AML-193 (cell line): ENCODE measurements at regions not wholly inside any gene's neighbourhood (a gene's known extent, or its start where the extent isn't known, plus 50 kb on each side); places are given as distances from the start of the nearest gene placed in this dataset.
"Not testable (repeated sequence)": the region's sequence is repeated elsewhere in the genome, so short reads cannot be mapped to it uniquely, and the experiment has no call there.

Experiments used
- DNase-seq, 2 experiments: peaks; one replicate each; lab custom pipeline; 2025; lab: John Stamatoyannopoulos, UW

DNA sequence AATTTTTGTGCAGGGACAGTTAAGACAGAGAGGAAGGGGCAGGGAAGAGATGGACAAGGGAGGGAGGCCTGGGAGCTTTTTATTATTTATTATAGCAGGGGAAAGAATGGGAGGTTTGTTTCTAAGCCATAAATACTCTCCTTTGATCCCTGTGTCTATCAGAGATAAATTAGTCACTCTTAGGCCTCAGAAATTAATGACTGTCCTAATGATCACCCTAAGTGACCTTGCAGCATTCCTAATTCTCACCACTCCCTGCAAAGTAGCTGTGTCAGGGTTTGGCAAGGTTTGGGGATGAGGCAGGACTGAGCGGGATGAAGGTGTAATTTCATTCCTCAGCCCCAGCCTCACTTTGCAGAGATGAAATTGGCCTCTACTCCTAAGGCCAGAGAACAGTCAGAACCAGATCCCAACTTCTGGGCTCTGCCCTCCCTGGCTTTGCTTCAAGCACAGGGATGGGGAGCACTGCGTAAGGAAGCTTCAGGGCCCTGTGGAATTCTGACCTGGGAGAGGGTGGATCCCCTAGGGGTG lies 95.0 kb downstream of the TMEM17 start:
- DNase-seq = no peak

GRCh38 chr2:62410015-62410453 lies 96.0 kb downstream of the TMEM17 start:
- no peak for DNase-seq

DNA sequence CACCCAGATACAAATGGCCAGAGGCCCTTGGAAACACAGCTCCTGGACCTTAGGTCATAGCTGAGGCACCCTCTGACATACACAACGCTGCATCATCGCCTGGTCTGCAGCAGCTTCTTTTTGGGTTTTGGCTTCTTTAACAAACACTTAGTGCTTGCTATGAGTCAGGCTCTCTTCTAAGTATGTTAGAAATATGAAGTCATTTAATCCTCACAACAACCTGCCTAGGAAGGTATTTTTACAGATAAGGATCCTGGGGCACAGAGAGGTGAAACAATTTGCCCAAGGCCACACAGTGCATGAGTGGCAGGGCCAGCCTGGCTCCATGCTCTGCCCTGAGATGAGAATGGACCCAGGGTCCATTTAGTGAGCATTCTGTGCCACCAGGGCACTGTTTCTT lies 96.6 kb downstream of the TMEM17 start:
- no peak for DNase-seq

GRCh38 chr2:62408241-62408677 lies 97.7 kb downstream of the TMEM17 start:
- no peak for DNase-seq

GRCh38 chr2:62407838-62408237 lies 98.2 kb downstream of the TMEM17 start:
- DNase-seq = no peak

DNA sequence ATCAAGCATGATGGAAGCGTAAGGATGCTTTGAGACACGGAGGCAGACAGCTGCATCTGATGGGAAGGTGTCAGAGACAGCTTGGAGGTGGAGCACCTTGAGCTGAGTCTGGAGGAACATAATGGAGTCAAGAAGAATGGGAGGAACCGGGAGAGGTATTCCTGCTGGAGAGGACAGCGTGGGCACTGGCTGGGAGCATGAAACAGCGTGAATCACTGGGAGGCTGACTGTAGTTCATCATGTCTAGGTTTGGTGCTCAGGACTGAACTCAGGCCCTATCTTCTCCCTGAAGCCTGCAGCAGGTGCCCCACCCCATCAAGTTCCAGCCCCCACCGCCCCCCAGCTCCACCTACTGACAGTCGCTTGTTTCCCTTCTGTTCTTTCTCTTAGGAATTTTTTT lies 98.6 kb downstream of the TMEM17 start:
- DNase-seq = no peak

DNA sequence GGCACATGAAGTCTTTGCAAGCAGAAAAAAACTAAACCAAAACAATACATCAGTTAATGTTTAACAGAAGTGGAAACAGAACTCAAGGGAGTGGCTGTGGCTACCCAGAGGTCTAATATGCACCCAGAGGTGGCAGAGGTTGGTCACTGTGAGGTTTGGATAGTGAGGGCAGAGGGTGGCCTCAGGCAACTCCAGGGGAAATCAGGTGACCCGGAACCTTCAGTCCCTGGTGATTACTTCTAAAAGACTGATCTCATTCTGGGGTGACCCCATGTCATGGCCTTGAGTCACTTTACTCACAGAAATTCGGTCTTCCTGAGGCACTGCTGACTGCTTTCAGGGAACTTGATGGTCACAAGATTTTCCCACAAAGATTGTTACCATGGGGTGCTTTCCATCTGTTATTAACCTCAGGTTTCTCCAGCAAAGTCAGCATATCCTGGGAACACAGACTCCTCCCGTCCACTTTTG lies 99.4 kb downstream of the TMEM17 start:
- no peak for DNase-seq

DNA sequence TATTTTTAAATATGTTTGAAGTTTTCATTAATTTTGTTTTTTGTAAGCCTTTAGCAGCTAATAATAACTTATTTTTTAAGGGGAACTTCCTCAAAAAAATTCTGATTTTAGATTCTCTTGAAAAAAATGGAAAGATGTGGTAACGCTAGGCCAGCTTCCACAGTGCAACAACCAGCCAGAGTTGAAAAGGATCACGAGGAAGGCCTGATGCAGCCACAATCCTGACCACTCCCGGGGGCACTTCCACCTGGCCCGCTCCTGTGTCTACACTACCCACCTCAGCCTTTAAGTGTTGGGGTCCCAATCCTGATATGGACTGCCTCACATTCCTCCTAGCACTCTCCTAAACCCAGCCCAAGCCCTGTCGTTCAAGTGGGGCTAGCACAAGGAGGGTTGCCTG lies 101.1 kb downstream of the TMEM17 start:
- DNase-seq = peak in 1 of 2 experiments; percentile 10

DNA sequence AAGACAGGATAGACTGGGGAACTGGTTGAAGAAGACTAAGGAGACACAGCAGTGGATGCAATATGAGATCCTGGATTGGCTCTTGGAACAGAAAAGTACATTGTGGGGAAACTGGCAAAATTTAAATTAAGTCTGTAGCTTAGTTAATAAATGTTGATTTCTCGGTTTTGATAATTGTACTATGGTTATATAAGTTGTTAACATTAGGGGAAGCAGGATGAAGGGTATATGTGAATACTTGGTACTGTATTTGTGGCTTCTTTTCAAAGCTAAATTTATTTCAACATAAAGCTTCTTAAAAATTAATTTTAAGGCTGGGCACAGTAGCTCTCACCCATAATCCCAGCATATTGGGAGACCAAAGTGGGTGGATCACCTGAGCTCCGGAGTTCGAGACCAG lies 103.8 kb downstream of the TMEM17 start:
- DNase-seq = no peak

DNA sequence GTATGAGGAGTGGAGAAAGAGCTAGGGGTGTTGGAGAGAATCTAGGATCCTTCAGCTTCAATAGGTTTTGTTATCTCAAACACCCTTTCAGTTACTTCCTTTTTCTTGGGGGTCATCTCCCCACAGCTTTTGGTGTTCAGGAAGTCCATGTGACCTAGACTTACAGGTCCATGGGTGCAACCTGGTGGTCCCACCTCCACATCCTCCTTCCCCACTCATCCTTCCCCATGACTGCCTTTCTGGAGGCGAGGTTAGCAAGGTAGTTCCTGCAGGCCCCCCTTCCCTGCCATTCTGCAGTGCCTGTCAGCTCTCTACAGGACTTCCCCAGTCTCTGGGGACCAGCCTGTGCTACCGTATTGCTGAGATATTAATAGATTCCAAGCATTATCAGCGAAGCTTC lies 107.6 kb downstream of the TMEM17 start:
- DNase-seq = no peak

- DNase-seq = no peak
Measured at GRCh38 chr2:62396880-62397279, 109.1 kb downstream of the TMEM17 start.

DNA sequence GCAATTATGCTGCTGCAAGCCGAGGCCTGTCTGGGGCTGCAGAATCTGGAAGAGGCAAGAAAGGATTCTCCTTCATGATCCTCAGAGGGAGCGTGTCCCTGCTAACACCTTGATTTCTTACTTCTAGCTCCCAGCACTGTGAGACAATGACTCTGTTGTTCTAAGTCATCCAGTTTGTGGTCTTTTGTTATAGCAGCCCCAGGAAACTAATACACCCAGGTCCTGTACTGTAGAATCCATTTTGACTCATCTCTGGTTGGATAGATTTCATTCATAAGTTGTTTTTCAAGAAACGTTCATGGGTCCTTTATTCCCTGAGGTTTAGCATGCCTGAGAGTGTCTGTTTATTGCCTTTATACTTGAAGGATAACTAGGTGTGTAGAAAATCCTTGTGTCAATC lies 112.7 kb downstream of the TMEM17 start:
- DNase-seq = no peak

DNA sequence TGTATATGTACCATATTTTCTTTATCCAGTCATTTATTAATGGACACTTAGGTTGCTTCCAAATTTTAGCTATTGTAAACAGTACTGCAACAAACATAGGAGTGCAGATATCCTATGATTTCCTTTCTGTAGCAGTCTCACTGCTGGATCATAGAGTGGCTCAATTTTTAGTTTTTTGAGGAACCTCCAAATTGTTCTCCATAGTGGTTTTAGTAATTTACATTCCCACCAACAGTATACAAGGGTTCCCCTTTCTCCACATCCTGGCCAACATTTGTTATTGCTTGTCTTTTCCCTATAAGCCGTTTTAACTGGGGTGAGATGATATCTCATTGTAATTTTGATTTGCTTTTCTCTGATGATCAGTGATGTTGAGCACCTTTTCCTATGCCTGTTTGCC lies 114.3 kb downstream of the TMEM17 start:
- no peak for DNase-seq

GRCh38 chr2:62386378-62386777 lies 119.6 kb downstream of the TMEM17 start:
- DNase-seq = not testable (repeated sequence)

- no peak for DNase-seq
Measured at GRCh38 chr2:62383846-62384245, 122.1 kb downstream of the TMEM17 start.

DNA sequence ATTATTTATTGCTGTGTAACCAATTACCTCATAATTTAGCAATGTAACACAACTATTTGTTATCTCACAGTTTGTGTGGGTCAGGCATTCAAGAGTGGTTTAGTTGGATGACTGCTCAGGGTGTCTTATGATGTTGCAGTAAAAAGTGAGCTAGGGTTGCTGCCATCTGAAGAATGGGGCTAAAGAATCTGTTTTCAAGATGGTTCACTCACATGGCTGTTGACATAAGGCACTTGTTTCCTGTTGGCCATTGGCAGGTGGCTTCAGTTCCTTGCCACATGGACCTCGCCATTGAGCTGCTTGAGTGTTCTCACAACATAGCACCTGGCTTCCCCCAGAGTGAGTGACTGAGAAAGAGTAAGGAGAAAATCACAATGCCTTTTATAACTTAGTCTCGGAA lies 123.2 kb downstream of the TMEM17 start:
- no peak for DNase-seq

DNA sequence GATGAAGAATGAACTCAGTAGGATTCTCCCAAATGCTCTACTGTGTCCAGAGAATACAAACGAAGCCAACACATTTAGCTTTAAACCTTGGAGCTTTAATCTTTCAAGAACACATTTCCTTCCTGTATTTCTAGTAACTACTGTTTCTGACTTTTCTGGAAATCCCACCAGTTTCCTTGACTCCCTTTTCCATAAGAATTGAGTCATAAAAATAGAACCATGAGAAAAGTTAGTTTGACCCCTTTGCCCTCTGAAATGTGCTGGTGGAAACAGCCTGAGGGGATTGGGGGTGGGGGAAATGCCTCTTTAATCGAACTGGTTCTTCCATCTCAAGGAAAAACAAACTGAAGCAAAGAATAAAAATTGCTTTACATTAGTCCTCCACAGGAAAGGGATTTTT lies 123.9 kb downstream of the TMEM17 start:
- no peak for DNase-seq

- no peak for DNase-seq
Measured at GRCh38 chr2:62381656-62382055, 124.3 kb downstream of the TMEM17 start.

DNA sequence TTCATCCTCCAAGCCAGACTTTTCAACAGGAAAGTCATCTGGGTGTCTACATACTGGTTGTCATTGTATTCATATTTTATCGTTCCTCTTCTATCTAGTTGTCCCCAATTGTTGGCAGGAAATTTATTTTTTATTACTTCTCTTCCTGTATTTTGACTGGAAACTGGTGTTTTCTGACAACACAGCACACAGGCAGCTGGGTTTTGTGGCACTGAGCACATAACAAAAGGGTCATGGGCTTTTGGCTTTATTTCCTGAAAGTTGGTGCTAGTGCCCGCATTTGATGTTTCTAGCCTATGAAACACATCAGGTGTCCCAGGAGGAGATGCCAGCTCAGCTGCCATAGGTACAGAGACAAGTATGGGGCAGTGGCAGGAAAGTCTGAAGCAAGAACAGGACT lies 126.4 kb downstream of the TMEM17 start:
- DNase-seq = no peak

DNA sequence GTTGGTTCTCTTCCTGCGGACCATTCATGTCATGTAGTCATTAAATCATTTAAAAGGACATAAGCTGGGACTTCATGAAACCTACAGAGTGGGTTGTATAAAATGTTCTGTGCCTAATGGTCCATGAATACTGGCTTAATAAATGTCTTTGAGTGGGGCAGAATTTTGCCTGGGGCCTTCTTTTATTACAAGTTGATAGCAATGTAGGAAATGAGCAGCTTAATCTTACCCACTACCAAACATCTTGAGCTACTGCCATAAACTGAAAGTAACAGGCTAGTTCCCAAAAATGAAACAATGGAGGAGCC lies 130.9 kb downstream of the TMEM17 start:
- no peak for DNase-seq

DNA sequence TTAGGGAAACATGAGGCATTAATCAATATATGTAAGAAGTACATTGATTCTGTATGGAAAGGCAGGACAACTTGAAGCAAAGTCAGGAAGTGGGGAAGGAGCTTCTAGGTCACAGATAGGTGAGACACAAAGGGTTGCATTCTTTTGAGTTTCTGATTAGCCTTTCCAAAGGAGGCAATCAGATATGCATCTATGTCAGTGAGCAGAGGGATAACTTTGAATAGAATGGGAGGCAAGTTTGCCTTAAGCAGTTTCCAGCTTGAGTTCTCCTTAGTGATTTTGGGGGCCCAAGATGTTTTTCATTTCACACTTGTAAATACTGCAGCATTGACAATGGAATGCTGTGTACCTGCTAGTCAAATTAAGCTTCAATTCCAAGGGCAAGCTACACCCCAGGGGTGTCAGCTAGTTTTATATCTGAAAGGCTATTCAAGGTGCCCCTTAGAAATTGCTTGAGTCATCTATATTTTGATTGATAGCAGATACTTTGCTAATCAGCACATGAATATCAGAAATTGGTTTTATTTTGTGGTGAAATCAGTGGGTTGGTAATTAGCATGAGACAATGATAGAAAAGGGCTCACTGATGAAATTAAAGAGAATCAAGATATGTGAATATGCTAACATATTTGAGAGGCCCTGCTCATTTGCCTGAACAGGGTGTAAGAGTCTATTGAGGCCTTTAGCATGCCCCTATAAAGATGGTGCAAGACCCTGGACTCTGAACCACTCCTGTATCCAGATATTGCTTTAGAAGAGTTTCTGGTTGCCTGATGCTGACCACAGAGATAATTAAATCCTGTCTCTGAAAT lies 131.5 kb downstream of the TMEM17 start:
- DNase-seq = no peak

DNA sequence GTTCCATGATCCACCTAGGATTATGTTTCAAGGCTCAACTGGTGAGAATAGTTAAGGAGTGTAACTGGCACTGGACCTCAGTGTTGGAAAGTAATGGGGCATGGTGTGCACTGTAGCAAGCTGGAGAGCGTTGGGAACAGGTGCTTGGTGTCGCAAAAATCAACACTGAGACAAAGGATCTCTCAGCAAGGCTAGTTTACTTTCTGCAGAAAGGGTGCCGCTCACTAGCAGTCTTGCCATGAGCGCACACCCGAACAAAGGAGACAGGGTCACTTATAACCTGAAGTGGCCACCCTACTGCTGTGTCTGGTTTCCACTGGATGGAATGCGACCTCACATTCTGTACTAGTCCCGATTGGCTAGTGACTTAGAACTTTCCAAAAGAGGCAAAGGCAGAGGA lies 133.2 kb downstream of the TMEM17 start:
- DNase-seq = no peak

GRCh38 chr2:62370321-62371250 lies 135.4 kb downstream of the TMEM17 start:
- no peak for DNase-seq
